WTC11 (cell line): ENCODE measurements at regions not wholly inside any gene's neighbourhood (a gene's known extent, or its start where the extent isn't known, plus 50 kb on each side); places are given as distances from the start of the nearest gene placed in this dataset.

Experiments used
- ATAC-seq: fragments of 200-7000 bp; cut with Tn5 transposase; 2 replicates; pipeline ENCODE4 v1.10.0; 2021; ENCODE audit warnings: mild to moderate bottlenecking, moderate library complexity
- CTCF ChIA-PET: fragments of 300-600 bp; sonication (Branson Sonifier 250); formaldehyde crosslinking; loops from one replicate; lab custom pipeline; 2021; ENCODE audit warnings: antibody characterized with exemption; lab: Charles Lee
- POLR2A ChIA-PET: fragments of 350-600 bp; sonication (Branson Sonifier 250); formaldehyde crosslinking; loops from one replicate; lab custom pipeline; 2021; ENCODE audit warnings: antibody characterized with exemption; lab: Charles Lee
- DNase-seq: peaks from one replicate; pipeline ENCODE4 v3.0.0; 2021; ENCODE audit warnings: low spot score
- H3K27ac Mint-ChIP-seq: 2 replicates; pipeline ENCODE4 v1.8.0; 2021; ENCODE audit warnings: mixed read lengths
- H3K27me3 Mint-ChIP-seq: 2 replicates; pipeline ENCODE4 v1.8.0; 2021; ENCODE audit warnings: low read depth, mild to moderate bottlenecking, moderate library complexity, mixed read lengths
- H3K36me3 Mint-ChIP-seq: 2 replicates; pipeline ENCODE4 v1.8.0; 2021; ENCODE audit warnings: mixed read lengths
- H3K4me1 Mint-ChIP-seq: 2 replicates; pipeline ENCODE4 v1.8.0; 2022; ENCODE audit warnings: mixed read lengths
- H3K4me3 Mint-ChIP-seq: 2 replicates; pipeline ENCODE4 v1.8.0; 2021; ENCODE audit warnings: mild to moderate bottlenecking, moderate library complexity, mixed read lengths
- H3K9me3 Mint-ChIP-seq: 2 replicates; pipeline ENCODE4 v1.8.0; 2021; ENCODE audit warnings: mixed read lengths
- CREB1 ChIP-seq: sonication (generic); formaldehyde crosslinking; IDR thresholded peaks from 2 replicates; pipeline ENCODE4 v1.8.0; 2023; ENCODE audit warnings: mild to moderate bottlenecking, missing genetic modification reagents
- E2F4 ChIP-seq: sonication (generic); formaldehyde crosslinking; IDR thresholded peaks from 2 replicates; pipeline ENCODE4 v1.8.1; 2022; ENCODE audit warnings: low read depth, mild to moderate bottlenecking, moderate library complexity, missing genetic modification reagents, borderline replicate concordance
- E2F5 ChIP-seq: sonication (generic); formaldehyde crosslinking; IDR thresholded peaks from 2 replicates; pipeline ENCODE4 v1.8.1; 2022; ENCODE audit warnings: mild to moderate bottlenecking, moderate library complexity, missing genetic modification reagents
- ERG ChIP-seq: fragments of 250-450 bp; sonication (Bioruptor Pico); IDR thresholded peaks from 2 replicates; pipeline ENCODE4 v1.8.0; 2021; ENCODE audit warnings: mild to moderate bottlenecking
- ESRRA ChIP-seq: sonication (generic); formaldehyde crosslinking; IDR thresholded peaks from 2 replicates; pipeline ENCODE4 v1.8.1; 2022; ENCODE audit warnings: mild to moderate bottlenecking, missing genetic modification reagents, borderline replicate concordance
- ETV6 ChIP-seq: sonication (generic); formaldehyde crosslinking; IDR thresholded peaks from 2 replicates; pipeline ENCODE4 v1.8.1; 2022; ENCODE audit warnings: mild to moderate bottlenecking, missing genetic modification reagents
- FOXJ3 ChIP-seq: sonication (generic); formaldehyde crosslinking; IDR thresholded peaks from 2 replicates; pipeline ENCODE4 v1.9.0; 2021; ENCODE audit warnings: missing genetic modification reagents, mild to moderate bottlenecking, borderline replicate concordance
- FOXK1 ChIP-seq: sonication (generic); formaldehyde crosslinking; IDR thresholded peaks from 2 replicates; pipeline ENCODE4 v1.8.0; 2022; ENCODE audit warnings: mild to moderate bottlenecking, moderate library complexity, missing genetic modification reagents
- GABPB1 ChIP-seq: sonication (generic); formaldehyde crosslinking; IDR thresholded peaks from 2 replicates; pipeline ENCODE4 v1.8.1; 2023; ENCODE audit warnings: mild to moderate bottlenecking, missing genetic modification reagents
- HMGA2 ChIP-seq: fragments of 250-450 bp; sonication (Bioruptor Pico); IDR thresholded peaks from 2 replicates; pipeline ENCODE4 v1.4.0; 2021; ENCODE audit warnings: mild to moderate bottlenecking, moderate library complexity
- IRF2 ChIP-seq: sonication (generic); formaldehyde crosslinking; IDR thresholded peaks from 2 replicates; pipeline ENCODE4 v1.8.0; 2022; ENCODE audit warnings: low read depth, missing genetic modification reagents, borderline replicate concordance
- MLX ChIP-seq: sonication (generic); formaldehyde crosslinking; IDR thresholded peaks from 2 replicates; pipeline ENCODE4 v1.8.1; 2023; ENCODE audit warnings: mild to moderate bottlenecking, missing genetic modification reagents, moderate library complexity
- NFYB ChIP-seq: sonication (generic); formaldehyde crosslinking; conservative IDR thresholded peaks from 2 replicates; pipeline ENCODE4 v1.8.0; 2022; ENCODE audit warnings: low read depth, missing genetic modification reagents
- SMAD4 ChIP-seq: sonication (generic); formaldehyde crosslinking; IDR thresholded peaks from 2 replicates; pipeline ENCODE4 v1.8.0; 2022; ENCODE audit warnings: mild to moderate bottlenecking, missing genetic modification reagents
- SP1 ChIP-seq: sonication (generic); formaldehyde crosslinking; conservative IDR thresholded peaks from 2 replicates; pipeline ENCODE4 v1.8.1; 2022; ENCODE audit warnings: missing genetic modification reagents
- TEAD4 ChIP-seq: sonication (generic); formaldehyde crosslinking; IDR thresholded peaks from 2 replicates; pipeline ENCODE4 v1.8.0; 2022; ENCODE audit warnings: mild to moderate bottlenecking, missing genetic modification reagents
- ZNF232 ChIP-seq: sonication (generic); formaldehyde crosslinking; IDR thresholded peaks from 2 replicates; pipeline ENCODE4 v1.8.0; 2022; ENCODE audit warnings: mild to moderate bottlenecking, missing genetic modification reagents
- ZNF263 ChIP-seq: sonication (generic); formaldehyde crosslinking; IDR thresholded peaks from 2 replicates; pipeline ENCODE4 v1.8.1; 2022; ENCODE audit warnings: low read depth, mild to moderate bottlenecking, moderate library complexity, missing genetic modification reagents
- TF ChIP-seq, protein P1 (sequence below): sonication (generic); formaldehyde crosslinking; IDR thresholded peaks from 2 replicates; pipeline ENCODE4 v1.8.0; 2022; ENCODE audit warnings: mild to moderate bottlenecking, missing genetic modification reagents
- TF ChIP-seq, protein P2 (sequence below): sonication (generic); formaldehyde crosslinking; IDR thresholded peaks from 2 replicates; pipeline ENCODE4 v1.8.1; 2022; ENCODE audit warnings: mild to moderate bottlenecking, missing genetic modification reagents, moderate library complexity, borderline replicate concordance
- TF ChIP-seq, protein P3 (sequence below): sonication (generic); formaldehyde crosslinking; conservative IDR thresholded peaks from 2 replicates; pipeline ENCODE4 v1.8.1; 2022; ENCODE audit warnings: mild to moderate bottlenecking, missing genetic modification reagents
- TF ChIP-seq, protein P4 (sequence below): sonication (generic); formaldehyde crosslinking; IDR thresholded peaks from 2 replicates; pipeline ENCODE4 v1.8.1; 2023; ENCODE audit warnings: mild to moderate bottlenecking, missing genetic modification reagents, moderate library complexity
- TF ChIP-seq, protein P5 (sequence below): sonication (generic); formaldehyde crosslinking; IDR thresholded peaks from 2 replicates; pipeline ENCODE4 v1.8.0; 2022; ENCODE audit warnings: mild to moderate bottlenecking, missing genetic modification reagents

GRCh38 chr5:60446917-60447316 lies 253.0 kb downstream of the DEPDC1B start:
- Mint-ChIP-seq H3K27ac (no peak overlapping the region), H3K36me3 (no peaks in the 10 kb centered on the region), H3K4me1 (no peaks in the 10 kb centered on the region), H3K27me3 (no peaks in the 10 kb centered on the region), H3K9me3 (peaks cover 3% of the 10 kb centered on the region; the same call in 1 of the 2 replicates), H3K4me3 (no peak overlapping the region)
- ChIA-PET POLR2A (no interaction called here), CTCF (interaction anchor here (0.5 kb wide), 1 partner anchor 11 kb away, joined by 3 read pairs; no protein-coding TSS in a partner anchor)
- no peak for TF ChIP-seq FOXJ3 (CRISPR knock-in tag)
- TF ChIP-seq, protein P1, sequence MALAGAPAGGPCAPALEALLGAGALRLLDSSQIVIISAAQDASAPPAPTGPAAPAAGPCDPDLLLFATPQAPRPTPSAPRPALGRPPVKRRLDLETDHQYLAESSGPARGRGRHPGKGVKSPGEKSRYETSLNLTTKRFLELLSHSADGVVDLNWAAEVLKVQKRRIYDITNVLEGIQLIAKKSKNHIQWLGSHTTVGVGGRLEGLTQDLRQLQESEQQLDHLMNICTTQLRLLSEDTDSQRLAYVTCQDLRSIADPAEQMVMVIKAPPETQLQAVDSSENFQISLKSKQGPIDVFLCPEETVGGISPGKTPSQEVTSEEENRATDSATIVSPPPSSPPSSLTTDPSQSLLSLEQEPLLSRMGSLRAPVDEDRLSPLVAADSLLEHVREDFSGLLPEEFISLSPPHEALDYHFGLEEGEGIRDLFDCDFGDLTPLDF (CRISPR knock-in tag) = no peak
- TF ChIP-seq, protein P2, sequence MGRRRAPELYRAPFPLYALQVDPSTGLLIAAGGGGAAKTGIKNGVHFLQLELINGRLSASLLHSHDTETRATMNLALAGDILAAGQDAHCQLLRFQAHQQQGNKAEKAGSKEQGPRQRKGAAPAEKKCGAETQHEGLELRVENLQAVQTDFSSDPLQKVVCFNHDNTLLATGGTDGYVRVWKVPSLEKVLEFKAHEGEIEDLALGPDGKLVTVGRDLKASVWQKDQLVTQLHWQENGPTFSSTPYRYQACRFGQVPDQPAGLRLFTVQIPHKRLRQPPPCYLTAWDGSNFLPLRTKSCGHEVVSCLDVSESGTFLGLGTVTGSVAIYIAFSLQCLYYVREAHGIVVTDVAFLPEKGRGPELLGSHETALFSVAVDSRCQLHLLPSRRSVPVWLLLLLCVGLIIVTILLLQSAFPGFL (CRISPR knock-in tag) = no peak
- no peak for TF ChIP-seq FOXK1 (CRISPR knock-in tag)
- no peak for TF ChIP-seq SP1
- no peak for TF ChIP-seq SMAD4
- TF ChIP-seq HMGA2 (CRISPR knock-in tag) = no peak
- no peak for TF ChIP-seq ZNF263 (CRISPR knock-in tag)
- TF ChIP-seq ETV6 (CRISPR knock-in tag) = no peak
- no peak for TF ChIP-seq ESRRA (CRISPR knock-in tag)
- TF ChIP-seq CREB1 = no peak
- TF ChIP-seq GABPB1 (CRISPR knock-in tag) = no peak
- TF ChIP-seq ERG (CRISPR knock-in tag) = no peak
- no peak for TF ChIP-seq IRF2 (CRISPR knock-in tag)
- no peak for TF ChIP-seq MLX (CRISPR knock-in tag)
- TF ChIP-seq E2F5 = no peak
- no peak for TF ChIP-seq ZNF232 (CRISPR knock-in tag)
- TF ChIP-seq TEAD4 (CRISPR knock-in tag) = no peak
- no peak for TF ChIP-seq NFYB (CRISPR knock-in tag)
- ATAC-seq = peak; percentile 43
- no peak for DNase-seq

DNA sequence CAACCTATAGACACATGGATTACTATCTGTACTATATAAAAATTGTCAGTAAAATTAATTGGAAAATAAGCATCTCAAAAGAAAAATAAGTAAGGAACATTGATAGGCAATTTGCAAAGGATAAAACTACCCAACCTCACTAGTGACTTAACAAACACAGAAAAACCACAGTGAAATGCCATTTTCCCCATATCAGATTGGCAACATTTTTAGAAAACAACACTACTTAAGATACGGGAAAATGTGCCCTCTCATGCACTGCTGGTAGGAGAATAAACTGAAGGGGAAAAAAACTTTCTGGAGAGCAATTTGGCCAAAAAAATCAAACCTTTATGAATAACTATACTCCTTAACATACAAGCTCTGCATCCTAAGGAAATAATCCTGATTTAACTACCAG lies 254.0 kb downstream of the DEPDC1B start:
- H3K36me3 Mint-ChIP-seq = no peaks in the 10 kb centered on the region
- ChIA-PET CTCF (no interaction called here), POLR2A (no interaction called here)

More for the DNA sequence above, 254.0 kb downstream of the DEPDC1B start:
- no peaks in the 10 kb centered on the region for H3K27me3 Mint-ChIP-seq
- no peak overlapping the region for H3K4me3 Mint-ChIP-seq
- no peak for DNase-seq
- no peak overlapping the region for H3K27ac Mint-ChIP-seq
- TF ChIP-seq, protein P3, sequence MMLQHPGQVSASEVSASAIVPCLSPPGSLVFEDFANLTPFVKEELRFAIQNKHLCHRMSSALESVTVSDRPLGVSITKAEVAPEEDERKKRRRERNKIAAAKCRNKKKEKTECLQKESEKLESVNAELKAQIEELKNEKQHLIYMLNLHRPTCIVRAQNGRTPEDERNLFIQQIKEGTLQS (CRISPR knock-in tag) = no peak
- TF ChIP-seq, protein P4, sequence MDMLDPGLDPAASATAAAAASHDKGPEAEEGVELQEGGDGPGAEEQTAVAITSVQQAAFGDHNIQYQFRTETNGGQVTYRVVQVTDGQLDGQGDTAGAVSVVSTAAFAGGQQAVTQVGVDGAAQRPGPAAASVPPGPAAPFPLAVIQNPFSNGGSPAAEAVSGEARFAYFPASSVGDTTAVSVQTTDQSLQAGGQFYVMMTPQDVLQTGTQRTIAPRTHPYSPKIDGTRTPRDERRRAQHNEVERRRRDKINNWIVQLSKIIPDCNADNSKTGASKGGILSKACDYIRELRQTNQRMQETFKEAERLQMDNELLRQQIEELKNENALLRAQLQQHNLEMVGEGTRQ (CRISPR knock-in tag) = no peak
- TF ChIP-seq, protein P5, sequence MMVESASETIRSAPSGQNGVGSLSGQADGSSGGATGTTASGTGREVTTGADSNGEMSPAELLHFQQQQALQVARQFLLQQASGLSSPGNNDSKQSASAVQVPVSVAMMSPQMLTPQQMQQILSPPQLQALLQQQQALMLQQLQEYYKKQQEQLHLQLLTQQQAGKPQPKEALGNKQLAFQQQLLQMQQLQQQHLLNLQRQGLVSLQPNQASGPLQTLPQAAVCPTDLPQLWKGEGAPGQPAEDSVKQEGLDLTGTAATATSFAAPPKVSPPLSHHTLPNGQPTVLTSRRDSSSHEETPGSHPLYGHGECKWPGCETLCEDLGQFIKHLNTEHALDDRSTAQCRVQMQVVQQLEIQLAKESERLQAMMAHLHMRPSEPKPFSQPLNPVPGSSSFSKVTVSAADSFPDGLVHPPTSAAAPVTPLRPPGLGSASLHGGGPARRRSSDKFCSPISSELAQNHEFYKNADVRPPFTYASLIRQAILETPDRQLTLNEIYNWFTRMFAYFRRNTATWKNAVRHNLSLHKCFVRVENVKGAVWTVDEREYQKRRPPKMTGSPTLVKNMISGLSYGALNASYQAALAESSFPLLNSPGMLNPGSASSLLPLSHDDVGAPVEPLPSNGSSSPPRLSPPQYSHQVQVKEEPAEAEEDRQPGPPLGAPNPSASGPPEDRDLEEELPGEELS (CRISPR knock-in tag) = no peak
- no peak for TF ChIP-seq E2F4 (CRISPR knock-in tag)
- TF ChIP-seq ERG (CRISPR knock-in tag) = no peak
- no peak for ATAC-seq
- peaks cover 8% of the 10 kb centered on the region; the same call in 1 of the 2 replicates for H3K9me3 Mint-ChIP-seq
- H3K4me1 Mint-ChIP-seq = no peaks in the 10 kb centered on the region
